Stimulated activated CD8-positive, alpha-beta memory T cell treated with anti-CD3 and anti-CD28 coated beads, Interleukin-15, amount 100 ng/mL, for 4 hours (primary cell): ENCODE measurements at regions not wholly inside any gene's neighbourhood (a gene's known extent, or its start where the extent isn't known, plus 50 kb on each side); places are given as distances from the start of the nearest gene placed in this dataset.
"Not testable (repeated sequence)": the region's sequence is repeated elsewhere in the genome, so short reads cannot be mapped to it uniquely, and the experiment has no call there.

Source experiments
- DNase-seq, 2 donors: peaks; one replicate each; pipeline ENCODE4 v3.0.0-alpha.2; 2020; ENCODE audit warnings: low read depth in 2 of 2

DNA sequence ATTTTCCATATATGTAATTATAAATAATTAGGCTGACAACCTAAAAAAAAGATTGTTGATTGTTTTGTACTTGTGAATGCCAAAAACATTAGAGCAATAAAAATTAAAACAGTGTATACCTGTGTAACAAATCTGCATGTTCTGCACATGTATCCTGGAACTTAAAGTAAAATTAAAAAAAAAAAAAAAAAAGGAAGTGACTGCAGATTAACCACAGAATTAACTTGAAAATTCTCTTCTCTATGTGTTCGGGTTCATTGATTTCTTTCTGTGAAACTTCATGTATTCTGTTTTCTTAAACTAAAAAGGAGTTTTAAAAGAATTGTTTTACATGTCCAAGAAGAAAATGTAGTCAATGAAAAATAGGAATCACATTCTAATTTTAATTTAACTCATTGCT is 95.7 kb downstream of the FASLG start:
- no peak for DNase-seq

DNA sequence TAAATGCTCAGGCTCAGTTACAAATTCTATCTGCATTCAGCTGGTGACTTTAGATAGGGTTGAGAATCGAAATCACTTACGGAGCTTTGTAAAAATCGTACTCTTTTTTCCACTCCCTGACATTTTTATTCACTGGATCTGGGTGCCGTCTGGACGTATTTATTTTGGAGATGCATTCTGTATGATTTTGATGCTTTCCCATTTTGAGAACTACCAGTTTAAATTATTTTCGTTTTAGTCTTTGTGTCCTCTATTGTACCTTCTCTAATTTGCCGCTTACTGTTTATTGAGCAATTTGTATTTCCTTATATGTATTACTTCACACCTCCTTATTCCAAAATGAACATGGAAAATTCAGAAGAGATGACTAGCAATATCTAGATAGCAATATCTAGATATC is 96.2 kb downstream of the FASLG start:
- no peak for DNase-seq

DNA sequence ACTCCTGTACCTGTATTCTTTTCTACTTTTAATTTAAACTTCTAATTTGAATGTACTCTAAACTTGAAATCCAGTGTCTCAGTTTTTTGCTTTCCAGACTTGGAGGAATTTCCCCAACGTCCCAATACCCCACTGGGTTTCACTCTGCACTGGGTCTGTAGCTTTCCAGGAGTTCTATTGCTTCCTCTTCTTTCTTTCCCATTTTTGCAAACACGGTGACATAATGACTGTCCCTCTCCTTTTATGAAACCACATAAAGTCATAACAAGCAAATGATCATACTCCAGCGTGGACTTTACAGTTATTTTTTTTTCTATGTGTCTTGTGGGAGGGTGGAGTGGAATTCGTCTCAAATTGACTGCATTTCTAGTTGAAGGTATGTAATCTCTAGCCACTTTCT is 97.1 kb downstream of the FASLG start:
- no peak for DNase-seq

DNA sequence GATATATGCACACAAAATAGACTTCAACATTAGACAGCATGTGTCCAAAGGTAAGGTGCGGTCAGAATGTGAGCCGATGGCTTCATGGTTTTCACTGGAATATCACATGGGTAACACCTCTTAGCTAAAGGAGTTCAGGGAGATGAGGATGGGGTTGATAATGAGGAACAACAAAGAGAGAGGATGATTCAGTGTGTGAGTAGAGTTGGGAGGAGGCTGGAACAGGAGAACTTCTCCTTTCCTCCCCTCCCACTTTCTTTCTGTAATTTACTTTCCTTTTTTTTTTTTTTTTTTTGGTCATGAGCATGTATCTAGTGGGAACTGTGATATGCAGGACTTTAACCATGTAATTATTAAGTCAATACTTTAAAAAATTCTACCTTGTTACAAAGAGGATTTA is 99.4 kb downstream of the FASLG start:
- DNase-seq, result no peak

DNA sequence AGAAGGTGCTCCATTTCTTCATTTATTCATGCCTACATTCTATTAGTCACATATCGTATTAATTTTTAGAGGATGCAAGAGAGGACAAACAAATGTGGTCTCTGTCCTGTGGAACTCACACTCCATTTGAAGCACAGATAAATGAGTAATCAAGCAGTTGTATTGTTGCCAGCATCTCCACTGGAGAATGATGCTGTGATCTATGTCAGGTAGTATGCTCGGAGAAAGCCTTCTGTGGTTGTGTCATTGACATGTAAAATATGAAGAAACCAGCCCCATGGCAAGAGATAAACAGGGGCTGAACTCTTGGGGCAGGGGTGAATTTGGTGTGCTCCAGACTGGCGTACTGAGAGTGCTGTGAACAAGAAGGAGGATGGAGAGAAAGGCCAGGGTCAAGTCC is 101.2 kb downstream of the FASLG start:
- DNase-seq, result no peak

DNA sequence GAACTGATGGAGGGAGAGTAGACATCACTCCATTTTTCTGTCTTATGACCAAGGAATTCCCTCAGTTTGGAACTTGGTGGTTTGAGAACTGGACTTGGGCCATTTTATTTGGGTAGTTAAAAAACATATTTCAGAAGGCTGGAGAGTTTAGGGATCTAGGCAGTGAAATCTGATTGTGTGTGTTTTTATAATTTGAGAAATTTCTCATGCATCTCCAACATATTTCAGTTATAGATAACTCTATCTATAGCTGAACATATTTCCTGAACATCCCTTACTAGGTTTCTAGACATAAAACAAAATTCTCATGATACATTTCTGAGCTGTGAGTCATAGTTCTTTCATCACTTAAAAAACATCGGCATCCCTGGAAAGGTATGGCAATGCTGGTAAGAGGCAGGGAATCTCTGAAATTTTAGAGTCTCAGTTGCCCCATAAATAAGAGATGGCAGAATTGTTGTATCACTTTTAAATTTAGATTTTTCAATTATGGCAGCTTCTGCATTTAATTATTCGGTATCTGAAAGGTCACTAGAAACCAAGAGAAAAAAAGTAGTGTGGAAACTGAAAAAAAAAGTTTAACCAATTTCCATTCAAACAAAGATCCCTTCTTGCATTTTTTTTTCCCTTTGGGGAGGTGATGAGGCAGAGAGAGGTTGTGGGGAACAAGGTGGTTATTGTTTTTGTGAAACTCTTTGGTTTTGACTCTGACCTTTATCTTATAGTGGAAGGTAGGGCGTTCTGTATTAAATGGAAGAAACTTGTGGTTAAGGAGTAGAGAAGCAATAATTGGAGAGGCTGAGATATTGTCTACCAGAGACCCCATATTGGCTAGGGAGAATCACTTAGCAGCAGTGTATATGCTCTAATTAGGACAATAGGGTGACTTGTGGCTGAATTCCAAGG is 102.9 kb downstream of the FASLG start:
- DNase-seq, result no peak

DNA sequence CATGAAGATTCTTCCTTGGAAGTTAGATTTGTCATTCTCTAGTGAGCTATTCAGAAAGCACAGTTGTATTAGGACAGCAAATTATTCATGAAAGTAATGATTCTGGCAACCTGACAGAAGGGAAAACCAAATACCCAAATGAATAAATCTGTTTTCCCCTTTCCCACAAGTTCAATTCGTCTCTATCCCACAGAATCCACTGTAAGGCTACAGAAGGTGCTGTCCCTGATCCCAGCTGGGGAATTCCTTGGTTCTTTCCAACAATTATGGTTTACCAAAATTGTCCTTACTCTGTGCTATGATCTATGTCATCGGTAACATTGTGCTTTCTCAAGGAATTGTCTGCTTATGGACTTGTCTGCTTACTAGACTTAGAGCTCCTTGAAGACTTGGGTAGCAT is 104.2 kb downstream of the FASLG start:
- DNase-seq, result no peak

DNA sequence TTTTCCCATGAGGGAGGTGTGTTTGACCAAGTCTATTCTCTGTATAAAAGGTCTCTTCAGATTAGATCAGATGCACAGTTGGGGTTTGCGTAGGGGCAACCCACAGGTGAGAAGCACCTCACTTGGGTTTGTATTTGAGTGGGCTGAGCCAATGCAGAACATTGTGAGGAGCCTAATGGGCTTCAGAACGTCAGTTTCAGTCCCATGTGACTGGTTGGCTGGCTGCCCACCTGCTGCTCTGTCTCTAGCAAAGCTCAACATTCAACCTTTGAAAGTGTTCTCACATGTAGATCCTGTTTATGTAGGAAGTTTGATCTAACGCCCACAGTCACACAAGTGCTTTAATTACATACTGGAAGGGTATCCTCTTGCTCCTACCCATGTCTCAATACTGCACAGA is 105.5 kb downstream of the FASLG start:
- DNase-seq, result peak in 1 of 2 donors; percentile 24

DNA sequence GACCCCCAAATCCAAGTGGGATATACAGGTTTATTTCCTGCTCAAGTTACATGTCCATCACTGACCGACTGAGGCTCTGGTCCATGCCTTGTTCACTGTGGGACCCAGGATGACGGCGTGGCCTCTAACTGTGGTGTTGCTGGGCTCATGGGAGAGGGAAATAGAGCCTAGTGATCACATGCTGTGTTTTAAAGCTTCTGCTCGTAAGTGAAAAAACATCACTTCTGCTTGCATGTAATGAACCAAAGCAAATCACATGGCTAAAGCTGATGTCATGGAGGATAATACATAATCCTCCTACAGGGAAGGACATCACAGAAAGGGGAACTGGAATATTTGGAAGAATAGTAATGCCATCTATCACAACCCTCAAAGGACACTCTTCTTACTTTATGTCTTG is 107.6 kb downstream of the FASLG start:
- no peak for DNase-seq

DNA sequence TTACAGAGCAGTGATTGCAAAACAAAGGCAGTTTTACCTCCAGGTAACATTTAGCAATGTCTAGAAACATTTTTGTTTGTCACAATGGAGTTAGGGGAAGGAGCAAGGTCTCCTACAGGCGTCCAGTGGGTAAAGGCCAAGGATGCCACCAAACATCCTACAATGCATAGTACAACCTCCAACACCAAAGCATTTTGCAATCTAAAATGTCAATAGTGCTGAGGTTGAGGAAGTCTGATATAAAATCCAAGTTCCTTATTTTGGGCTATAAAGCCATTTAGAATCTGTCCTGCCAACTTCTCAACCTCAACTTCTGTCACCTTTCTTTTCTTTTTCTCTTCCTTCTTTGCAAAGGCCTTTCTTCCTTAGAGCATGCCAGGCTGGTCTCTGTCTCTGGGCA is 111.2 kb downstream of the FASLG start:
- no peak for DNase-seq

DNA sequence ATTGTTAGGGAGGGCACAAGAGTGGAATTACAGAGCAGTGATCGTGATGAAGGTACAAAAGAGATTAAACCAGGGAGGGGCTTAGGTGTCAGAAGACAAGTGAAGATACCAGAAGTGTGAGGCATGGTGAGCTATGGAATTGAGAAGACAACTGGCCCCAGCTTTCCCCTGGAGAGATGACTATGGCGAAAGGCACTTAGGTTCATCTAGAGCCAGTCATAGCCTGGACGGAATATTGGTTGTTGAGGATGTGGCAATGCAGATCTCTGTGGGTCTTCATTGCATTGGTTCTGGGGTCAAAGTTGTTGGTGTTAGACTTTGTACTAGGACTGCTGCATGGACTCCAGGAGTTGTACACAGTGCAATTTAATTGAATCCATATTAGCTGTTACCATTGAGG is 115.7 kb downstream of the FASLG start:
- DNase-seq, result no peak

DNA sequence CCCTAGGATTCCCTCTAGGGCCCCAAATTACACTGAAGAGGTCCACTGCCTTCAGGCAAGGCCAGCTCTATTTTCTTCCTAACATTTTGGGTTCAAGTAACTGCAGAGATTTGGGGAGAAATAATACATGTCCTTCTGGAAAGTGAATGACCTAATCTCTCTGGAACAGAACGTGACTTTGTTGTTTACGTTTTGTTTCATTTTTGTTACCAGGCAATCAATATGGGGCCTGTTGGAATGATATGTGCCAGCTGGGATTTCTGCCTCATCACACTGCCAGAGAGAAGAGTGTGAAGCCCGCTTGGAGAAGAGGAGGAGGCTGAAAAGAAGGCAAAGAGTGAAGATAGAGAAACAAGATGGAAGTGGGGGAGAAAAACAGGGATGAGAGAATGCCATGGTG is 116.7 kb downstream of the FASLG start:
- DNase-seq, result no peak

DNA sequence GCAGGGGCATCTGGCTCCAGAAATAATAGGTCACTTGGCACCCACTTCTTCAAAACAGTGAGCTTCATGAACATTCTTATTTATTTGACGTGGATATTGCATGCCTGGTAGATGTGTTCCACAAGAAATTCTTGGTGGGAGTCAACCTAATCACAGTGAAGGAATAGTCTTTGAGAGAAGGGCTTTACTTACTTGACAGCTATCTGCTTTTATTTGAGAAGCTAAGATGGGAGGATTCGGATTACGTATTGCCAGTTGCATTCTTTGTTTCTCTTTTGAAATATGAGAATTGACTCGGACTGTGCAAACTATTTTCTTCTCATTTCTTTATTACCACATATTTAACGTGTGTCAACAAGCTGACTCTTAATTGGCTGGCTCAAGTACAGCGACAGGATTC is 117.2 kb downstream of the FASLG start:
- no peak for DNase-seq

DNA sequence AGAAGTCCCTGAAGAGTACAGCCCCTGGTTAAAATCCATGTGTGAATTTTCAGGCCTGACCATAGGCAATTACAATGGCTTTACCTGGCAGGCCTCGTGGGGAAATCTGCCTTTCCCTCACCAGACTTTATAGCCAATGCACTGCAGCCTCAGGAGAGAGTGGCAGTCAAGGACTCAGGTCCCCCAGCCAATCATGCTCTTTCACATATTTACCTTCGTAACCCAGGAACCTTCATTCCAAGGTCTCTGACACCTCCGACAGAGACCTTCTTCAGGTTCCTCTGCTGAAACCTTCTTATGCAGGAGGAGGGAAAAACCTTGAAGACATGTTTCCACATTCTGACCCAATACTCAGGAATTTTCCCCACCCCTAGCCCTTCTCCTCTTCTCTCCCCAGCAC is 118.9 kb downstream of the FASLG start:
- no peak for DNase-seq

DNA sequence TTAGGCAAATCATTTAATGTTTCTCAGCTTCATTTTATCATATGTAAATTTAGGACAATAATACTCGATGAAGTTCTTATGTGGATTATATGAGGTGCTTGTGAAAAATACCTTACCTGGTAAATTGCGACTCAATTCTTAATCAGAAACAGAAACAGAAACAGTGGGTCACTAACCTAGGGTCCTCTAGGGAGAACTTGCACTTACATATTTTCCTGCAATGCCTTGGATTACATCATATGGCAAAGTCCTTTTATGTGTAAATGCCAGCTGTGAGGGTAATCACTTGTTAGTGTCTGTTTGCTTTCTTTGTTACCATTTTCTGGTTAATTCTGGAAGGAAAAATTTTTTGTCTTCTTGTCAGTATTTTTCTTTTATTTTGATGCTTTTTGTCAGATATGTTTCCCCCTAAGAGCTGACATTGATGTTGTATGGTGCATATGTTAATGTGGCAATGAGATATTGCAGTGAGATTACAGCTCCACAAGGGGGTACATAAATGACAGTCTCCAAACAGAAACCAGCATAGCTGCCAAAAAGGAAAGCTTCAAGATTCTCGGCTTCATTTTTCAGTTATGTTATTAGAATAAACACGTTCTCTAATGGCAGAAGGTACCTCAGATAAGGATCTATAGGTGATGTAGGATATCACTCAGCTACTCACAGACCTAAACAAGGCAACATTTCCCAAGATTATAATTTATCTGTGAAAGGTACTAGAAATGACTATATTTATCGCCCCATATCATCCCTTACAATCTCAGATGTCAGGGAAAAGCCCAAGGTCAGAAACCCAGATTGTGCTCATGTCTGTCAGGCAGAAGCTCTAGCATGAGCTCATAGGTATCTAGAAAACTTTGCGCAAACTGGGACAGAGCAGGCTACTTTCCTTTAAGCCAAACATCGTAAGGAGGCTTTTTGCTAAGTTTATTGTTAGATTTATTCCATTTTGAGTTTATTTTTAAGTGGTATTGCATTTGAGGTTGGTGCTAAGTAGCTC is 119.9 kb downstream of the FASLG start:
- no peak for DNase-seq

DNA sequence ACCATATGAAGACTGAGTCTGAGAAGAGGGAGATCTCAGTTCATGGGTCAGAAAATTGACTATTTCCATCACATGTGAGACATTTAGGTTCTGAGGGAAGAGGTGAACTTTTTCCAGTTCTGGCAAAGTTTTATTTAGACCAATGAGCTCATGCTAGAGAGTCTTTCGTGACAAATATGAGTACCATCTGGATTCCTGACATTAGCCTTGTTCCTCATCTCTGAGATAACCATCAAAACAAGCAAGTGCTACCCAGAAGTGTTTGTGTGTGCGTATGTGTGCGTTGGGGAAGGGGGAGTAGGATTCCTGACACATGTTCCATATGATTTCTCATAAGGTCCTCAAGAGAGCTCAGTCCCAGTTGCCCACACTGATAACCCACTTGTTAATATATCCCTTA is 120.6 kb downstream of the FASLG start:
- DNase-seq, result no peak

DNA sequence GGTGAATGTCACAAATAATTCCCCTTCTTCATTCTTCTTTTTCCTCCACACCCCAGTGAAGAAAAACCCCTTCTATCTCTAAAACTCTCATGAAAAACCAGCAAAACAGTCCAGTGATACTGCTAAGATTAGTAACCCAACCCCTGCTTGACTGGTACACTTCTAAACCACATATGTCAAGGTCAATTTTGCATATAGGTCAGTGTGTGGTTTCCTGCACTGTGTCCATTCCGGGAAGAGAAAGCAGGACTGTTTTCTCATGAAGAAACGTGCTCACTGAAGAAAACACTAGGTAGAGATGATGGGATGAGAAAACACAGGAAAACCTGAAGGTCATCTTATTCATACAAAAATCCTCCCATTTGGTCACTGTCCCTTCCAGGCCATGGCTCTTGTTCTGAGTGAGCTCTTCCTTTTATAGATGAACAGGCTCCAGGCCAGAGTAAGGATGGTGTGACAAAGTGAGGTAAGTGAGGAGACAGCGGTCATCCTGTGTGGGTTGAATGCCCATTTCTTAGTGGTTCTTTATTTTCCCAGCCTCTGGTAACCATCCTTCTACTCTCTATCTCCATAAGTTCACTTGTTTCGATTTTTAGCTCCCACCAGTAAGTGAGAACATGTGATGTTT is 122.7 kb downstream of the FASLG start:
- DNase-seq, result no peak

DNA sequence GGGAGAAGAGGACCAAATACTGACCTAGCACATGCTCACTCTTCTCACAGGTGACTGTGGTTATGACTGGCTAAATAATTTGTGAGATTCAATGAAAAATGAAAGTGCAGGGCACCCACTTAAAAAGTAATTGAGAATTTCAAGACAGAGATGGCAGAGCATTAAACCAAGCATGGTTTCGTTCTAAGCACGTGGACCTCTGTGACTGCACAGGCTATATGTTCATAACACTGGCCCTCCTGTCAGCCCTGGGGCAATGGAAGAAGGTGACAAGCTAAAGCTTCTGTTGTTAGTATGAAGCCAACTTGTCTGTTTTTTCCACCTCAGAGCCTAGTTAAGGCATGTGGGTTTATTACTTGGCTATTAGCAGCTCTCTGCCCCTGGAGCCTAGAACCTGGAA is 130.9 kb downstream of the FASLG start:
- no peak for DNase-seq

DNA sequence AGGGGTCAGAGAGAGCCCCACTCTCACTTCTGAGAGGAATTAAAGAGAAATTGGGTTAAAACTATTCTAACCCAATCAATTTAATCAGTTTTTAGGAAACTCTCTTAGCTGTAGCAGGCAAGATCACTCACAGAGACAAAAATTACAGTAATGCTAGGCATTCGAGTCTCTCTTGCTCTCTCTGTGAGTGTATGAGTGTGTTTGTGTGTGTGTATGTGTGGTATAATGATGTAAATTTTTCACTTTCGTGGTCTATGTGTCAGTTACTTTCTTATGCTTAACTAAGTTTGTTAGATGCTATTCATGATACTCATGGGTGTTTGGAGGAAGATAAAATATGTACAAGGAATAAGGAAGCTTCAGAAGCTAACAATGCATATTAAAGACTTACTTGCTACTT is 131.3 kb downstream of the FASLG start:
- DNase-seq, result no peak

DNA sequence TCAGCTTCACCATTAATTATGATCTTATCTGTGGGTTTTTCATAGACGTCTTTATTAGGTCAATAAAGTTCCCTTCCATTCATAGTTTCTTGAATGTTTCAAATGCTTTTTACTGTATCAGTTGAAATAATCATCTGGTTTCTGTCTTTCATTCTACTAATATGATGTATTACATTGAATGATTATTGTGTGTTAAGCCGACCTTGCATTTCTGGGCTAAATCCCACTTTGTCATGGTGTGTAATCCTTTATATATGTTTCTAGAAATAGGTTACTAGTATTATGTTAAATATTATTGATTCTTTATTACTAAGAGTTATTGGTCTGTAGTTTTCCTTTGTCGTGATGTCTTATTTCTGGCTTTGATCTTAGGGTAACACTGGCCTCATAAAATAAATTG is 134.9 kb downstream of the FASLG start:
- no peak for DNase-seq

DNA sequence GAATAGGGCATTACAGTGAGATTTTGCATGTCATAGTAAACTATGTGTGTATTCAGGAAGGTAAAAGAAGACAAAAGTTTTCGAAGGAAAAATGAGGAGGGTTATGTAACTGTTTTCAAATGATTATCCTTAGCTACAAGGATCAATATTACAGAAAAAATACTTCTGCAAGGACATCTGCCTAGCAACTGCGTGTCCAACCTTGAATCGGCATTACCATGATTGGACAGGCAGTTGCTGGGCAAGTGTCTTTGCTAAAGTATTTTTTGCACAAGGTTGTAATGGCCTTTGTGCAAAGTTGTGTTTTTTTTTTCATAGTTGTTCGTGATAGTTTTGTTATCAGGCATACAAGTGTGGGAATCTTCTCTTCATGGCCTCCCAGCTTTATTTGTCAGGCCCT is 136.8 kb downstream of the FASLG start:
- no peak for DNase-seq

DNA sequence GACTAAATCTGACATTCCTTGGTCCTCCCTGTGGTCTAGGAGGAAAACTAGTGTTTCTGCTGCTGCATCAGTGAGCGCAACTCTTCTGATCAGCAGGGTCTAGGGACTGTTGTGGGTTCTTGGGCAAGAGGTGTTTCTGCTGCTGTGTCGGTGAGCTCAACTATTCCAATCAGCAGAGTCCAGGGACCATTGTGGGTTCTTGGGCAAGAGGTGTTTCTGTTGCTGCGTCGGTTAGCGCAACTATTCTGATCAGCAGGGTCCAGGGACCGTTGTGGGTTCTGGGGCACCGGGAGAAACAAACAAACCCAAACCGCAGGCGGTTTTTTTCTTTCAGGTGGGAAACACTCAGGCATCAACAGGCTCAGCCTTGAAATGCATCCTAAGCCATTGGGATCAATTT is 140.9 kb downstream of the FASLG start:
- not testable (repeated sequence) for DNase-seq
